ENCODE measurements at regions not wholly inside any gene's neighbourhood (a gene's known extent, or its start where the extent isn't known, plus 50 kb on each side); places are given as distances from the start of the nearest gene placed in this dataset.

DNA sequence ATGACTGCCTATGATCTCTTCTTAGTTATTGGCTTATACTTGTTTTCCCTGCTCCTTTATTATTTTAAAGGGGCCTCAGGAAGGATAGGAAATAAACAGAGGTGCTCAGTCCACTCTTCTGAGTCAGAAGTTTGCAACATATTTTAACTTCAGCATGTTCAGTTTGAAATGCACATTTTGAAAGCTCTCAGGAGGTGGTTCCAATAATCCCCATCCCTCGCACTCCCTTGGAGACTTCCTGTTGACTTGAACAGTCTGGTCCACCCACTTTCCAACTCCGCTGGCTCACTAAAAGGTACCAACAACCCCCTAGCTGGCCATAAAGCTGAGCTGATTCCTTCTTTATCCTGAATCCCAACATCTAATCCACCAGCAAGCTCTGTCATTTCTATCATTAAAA, 78.3 kb upstream of the DUSP21 start:
- no peak overlapping the region for H3K4me3 Mint-ChIP-seq
- Histone ChIP-seq H3K4me2 (replicated peaks; ENCODE audit: low read depth, low read length, poor library complexity, severe bottlenecking) (no peak overlapping the region), H3K4me1 (ENCODE audit: control insufficient read depth in 2 of 2, insufficient read depth in 2 of 2, low read length in 2 of 2) (no peaks in the 10 kb centered on the region), H3K9me3 (ENCODE audit: control extremely low read depth in 1 of 3, control insufficient read depth in 2 of 3, insufficient read depth in 1 of 3, low read length in 2 of 3) (peaks cover 0 to 4% (median 2%) of the 10 kb centered on the region in 3 donors), H3K36me3 (replicated peaks in 1 of 2; ENCODE audit: control extremely low read depth in 1 of 2, control insufficient read depth in 1 of 2, extremely low read depth in 1 of 2, insufficient read depth in 2 of 2, low read length in 1 of 2) (no peaks in the 10 kb centered on the region), H3K27me3 (replicated peaks in 1 of 4; ENCODE audit: control extremely low read depth in 1 of 4, control insufficient read depth in 3 of 4, insufficient read depth in 4 of 4, low read length in 3 of 4) (peaks cover 0 to 2% (median 0%) of the 10 kb centered on the region in 4 experiments), H4K20me1 (ENCODE audit: control insufficient read depth, insufficient read depth, low read length, poor library complexity, severe bottlenecking) (no peaks in the 10 kb centered on the region), H2AFZ (ENCODE audit: insufficient read depth, low read depth, low read length, poor library complexity, severe bottlenecking) (no peak overlapping the region), H3K4me3 (ENCODE audit: control extremely low read depth in 1 of 5, extremely low read depth in 1 of 5, insufficient read depth in 1 of 5, low read depth in 2 of 5, low read length in 4 of 5) (no peak overlapping the region), H3K79me2 (ENCODE audit: control insufficient read depth, insufficient read depth, low read length) (no peaks in the 10 kb centered on the region), H3K27ac (ENCODE audit: low read length in 2 of 2) (no peak overlapping the region), H3K9ac (ENCODE audit: low read length) (no peak overlapping the region)
- H3K4me1 Mint-ChIP-seq: peaks cover 8% of the 10 kb centered on the region
- H3K9me3 Mint-ChIP-seq (ENCODE audit: insufficient read depth): no peaks in the 10 kb centered on the region
- 100% methylated on average over 1 of the region's 2 CpGs for WGBS (ENCODE audit: insufficient coverage)
- ATAC-seq (ENCODE audit: low read depth): no peak
- H3K27me3 Mint-ChIP-seq: peaks cover 4% of the 10 kb centered on the region
- no peak for DNase-seq
- ChIA-PET CTCF (no interaction called here), POLR2A (no interaction called here)
- intact Hi-C loops (cut with micrococcal nuclease): no loop called here
- no peak overlapping the region for H3K27ac Mint-ChIP-seq
- no peak for TF ChIP-seq EZH2 (IDR thresholded peaks at IDR 0.05; ENCODE audit: borderline replicate concordance, insufficient read depth, low read depth, low read length, poor library complexity, severe bottlenecking)
- TF ChIP-seq, protein P1, sequence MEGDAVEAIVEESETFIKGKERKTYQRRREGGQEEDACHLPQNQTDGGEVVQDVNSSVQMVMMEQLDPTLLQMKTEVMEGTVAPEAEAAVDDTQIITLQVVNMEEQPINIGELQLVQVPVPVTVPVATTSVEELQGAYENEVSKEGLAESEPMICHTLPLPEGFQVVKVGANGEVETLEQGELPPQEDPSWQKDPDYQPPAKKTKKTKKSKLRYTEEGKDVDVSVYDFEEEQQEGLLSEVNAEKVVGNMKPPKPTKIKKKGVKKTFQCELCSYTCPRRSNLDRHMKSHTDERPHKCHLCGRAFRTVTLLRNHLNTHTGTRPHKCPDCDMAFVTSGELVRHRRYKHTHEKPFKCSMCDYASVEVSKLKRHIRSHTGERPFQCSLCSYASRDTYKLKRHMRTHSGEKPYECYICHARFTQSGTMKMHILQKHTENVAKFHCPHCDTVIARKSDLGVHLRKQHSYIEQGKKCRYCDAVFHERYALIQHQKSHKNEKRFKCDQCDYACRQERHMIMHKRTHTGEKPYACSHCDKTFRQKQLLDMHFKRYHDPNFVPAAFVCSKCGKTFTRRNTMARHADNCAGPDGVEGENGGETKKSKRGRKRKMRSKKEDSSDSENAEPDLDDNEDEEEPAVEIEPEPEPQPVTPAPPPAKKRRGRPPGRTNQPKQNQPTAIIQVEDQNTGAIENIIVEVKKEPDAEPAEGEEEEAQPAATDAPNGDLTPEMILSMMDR (IDR thresholded peaks at IDR 0.05): no peak

DNA sequence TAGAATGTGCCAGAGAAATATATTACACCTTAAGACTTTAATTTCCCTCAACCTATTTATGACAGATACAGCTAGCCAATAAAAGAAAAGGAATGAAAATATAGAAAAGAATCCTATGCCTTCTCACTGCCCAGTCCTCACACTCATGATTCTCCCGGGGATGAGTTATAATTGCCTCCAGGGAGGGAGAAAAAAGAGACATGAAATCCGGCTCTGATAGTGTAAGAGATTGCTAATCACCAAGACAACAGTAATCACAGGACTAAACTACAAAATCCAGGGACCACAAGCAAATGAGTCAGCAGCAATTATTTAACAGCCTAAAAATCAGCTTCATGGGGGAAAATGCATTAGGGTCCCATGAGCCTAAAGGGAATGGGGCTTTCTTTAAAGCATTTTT, 95.9 kb upstream of the DUSP21 start:
- Histone ChIP-seq H3K27ac (ENCODE audit: low read length in 2 of 2) (no peak overlapping the region), H3K4me1 (ENCODE audit: control insufficient read depth in 2 of 2, insufficient read depth in 2 of 2, low read length in 2 of 2) (no peaks in the 10 kb centered on the region), H3K9ac (ENCODE audit: low read length) (no peak overlapping the region), H3K4me2 (replicated peaks; ENCODE audit: low read depth, low read length, poor library complexity, severe bottlenecking) (no peak overlapping the region), H3K36me3 (replicated peaks in 1 of 2; ENCODE audit: control extremely low read depth in 1 of 2, control insufficient read depth in 1 of 2, extremely low read depth in 1 of 2, insufficient read depth in 2 of 2, low read length in 1 of 2) (no peaks in the 10 kb centered on the region), H3K9me3 (ENCODE audit: control extremely low read depth in 1 of 3, control insufficient read depth in 2 of 3, insufficient read depth in 1 of 3, low read length in 2 of 3) (no peaks in the 10 kb centered on the region), H2AFZ (ENCODE audit: insufficient read depth, low read depth, low read length, poor library complexity, severe bottlenecking) (no peak overlapping the region), H3K27me3 (replicated peaks in 1 of 4; ENCODE audit: control extremely low read depth in 1 of 4, control insufficient read depth in 3 of 4, insufficient read depth in 4 of 4, low read length in 3 of 4) (peaks cover 0 to under 1% (median 0%) of the 10 kb centered on the region in 4 experiments), H3K4me3 (ENCODE audit: control extremely low read depth in 1 of 5, extremely low read depth in 1 of 5, insufficient read depth in 1 of 5, low read depth in 2 of 5, low read length in 4 of 5) (no peak overlapping the region), H4K20me1 (ENCODE audit: control insufficient read depth, insufficient read depth, low read length, poor library complexity, severe bottlenecking) (no peaks in the 10 kb centered on the region), H3K79me2 (ENCODE audit: control insufficient read depth, insufficient read depth, low read length) (no peaks in the 10 kb centered on the region)
- WGBS (ENCODE audit: insufficient coverage): no CpG with 5 or more reads among the region's 2 CpGs
- Mint-ChIP-seq H3K27ac (no peak overlapping the region), H3K4me1 (no peaks in the 10 kb centered on the region), H3K9me3 (ENCODE audit: insufficient read depth) (no peaks in the 10 kb centered on the region), H3K27me3 (no peaks in the 10 kb centered on the region), H3K4me3 (no peak overlapping the region)
- intact Hi-C loops (cut with micrococcal nuclease): no loop called here
- POLR2A ChIA-PET: no interaction called here
- no peak for DNase-seq
- no peak for TF ChIP-seq EZH2 (IDR thresholded peaks at IDR 0.05; ENCODE audit: borderline replicate concordance, insufficient read depth, low read depth, low read length, poor library complexity, severe bottlenecking)
- TF ChIP-seq, protein P1 (IDR thresholded peaks at IDR 0.05): no peak
- CTCF ChIA-PET: no interaction called here
- ATAC-seq (ENCODE audit: low read depth): no peak
